ENCODE measurements at regions not wholly inside any gene's neighbourhood (a gene's known extent, or its start where the extent isn't known, plus 50 kb on each side); places are given as distances from the start of the nearest gene placed in this dataset.
A peak's percentile ranks its signal among the peaks of the same experiment; 100 is the strongest.
"Not testable (repeated sequence)": the region's sequence is repeated elsewhere in the genome, so short reads cannot be mapped to it uniquely, and the experiment has no call there.

GRCh38 chr7:113306302-113306701, 187.9 kb upstream of the SMIM30 start:
- no peak for DNase-seq

GRCh38 chr7:113304104-113304503, 185.8 kb upstream of the SMIM30 start:
- DNase-seq, result no peak

DNA sequence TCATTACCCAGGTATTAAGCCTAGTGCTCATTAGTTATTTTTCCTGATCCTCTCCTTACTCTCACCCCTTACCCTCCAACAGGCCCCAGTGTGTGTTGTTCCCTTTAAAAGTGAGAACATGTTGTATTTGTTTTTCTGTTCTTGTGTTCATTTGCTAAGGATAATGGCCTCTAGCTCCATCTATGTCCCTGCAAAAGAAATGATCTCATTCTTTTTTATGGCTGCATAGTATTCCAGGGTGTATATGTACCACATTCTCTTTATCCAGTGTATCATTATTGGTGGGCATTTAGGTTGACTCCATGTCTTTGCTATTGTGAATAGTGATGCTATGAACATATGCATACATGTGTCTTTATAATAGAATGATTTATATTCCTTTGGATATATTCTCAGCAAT, 185.0 kb upstream of the SMIM30 start:
- not testable (repeated sequence) for DNase-seq

DNA sequence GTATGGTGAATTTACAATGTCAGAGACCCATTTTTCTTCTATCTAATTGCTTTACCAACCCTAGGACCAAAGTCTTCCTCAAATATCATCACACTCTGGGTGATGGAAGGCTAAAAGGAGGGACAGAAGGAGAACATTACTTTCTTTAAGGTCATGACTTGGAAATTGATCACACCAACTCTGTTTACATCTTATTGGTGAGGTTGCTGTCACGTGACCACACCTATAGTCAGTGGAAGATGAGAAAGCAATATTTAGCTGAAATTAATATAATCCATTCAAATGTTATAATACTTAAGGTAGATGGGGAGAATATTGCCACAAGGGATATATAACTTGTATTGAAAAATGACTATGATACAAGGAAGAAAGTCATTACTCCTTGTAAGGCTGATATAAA, 183.6 kb upstream of the SMIM30 start:
- DNase-seq, result no peak

DNA sequence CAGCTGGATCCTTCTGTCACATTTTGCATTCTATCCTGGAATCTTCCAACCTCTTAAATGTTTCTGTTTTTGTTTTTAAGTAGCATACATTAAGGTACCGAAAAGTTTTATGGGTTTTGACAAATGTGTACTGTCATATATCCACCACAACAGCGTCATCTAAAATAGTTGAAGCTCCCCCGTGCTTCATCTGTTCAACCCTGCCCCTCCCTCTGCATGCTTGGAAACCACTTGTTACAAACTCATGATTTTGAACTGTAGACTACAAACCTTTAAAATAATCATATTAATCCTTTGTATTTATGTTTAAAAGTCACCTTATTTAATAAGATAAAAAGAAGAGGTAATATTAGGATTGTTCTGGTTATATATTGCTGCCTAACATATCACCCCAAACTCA, 182.8 kb upstream of the SMIM30 start:
- DNase-seq, result no peak

DNA sequence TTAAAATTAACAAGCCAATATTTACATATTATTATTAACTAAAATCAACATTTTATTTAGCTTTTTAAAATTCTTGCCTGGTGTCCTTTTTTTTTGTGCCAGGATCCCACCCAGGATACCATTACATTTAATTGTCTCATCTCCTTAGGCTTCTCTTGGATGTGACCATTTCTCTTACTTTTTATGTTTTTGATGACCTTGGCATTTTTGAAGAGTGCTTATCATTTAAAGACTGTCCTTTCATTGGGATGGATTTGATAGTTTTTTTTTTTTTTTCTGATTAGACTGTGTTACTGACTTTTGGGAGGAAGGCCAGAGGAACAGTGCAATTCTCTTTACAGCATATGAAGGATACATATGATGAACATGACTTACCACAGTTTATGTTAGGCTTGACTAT, 181.4 kb upstream of the SMIM30 start:
- no peak for DNase-seq

GRCh38 chr7:113298501-113298900, 180.1 kb upstream of the SMIM30 start:
- no peak for DNase-seq

DNA sequence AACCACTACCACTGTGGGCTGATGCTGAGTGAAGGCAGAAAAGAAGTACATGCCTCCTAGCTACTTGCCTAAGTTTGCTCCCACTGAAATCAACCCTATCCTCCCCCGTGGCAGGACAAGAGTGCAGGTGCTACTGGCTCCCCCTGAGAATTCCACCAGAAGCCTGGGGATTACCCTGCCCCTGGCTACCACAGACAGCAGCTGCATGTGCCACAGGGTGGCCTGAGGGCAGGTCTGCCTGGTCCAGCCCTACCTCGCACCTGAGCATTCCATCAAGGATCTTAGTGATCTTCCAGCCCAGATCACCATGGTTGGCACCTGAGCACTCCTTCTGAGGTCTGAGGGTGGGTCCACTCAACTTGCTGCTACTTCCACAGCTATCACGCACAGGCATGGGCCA, 176.4 kb upstream of the SMIM30 start:
- no peak for DNase-seq

GRCh38 chr7:113292105-113292504, 173.8 kb upstream of the SMIM30 start:
- no peak for DNase-seq

DNA sequence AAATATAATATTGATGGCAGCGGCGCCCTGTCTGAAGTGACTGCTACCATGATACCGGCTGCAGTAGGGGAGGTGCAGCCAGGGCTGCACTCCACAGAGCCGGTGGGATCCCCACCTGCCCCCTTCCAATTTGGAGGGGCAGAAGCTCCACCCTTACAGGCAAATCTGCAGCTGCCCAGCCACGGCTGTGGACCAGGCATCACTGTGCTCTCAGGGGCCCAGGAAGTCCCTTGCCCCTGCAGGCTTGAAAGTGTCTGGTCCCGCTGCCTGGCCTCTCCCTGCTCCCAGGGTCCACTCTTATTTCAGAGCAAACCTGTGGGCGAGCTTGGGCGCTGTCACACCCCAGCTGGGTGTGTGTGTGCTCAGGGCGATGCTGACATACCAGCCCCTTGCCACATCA, 172.7 kb upstream of the SMIM30 start:
- DNase-seq, result no peak

- DNase-seq, result peak in 3 of 56 donors; percentile 0 to 2 (median 2)
Observed at GRCh38 chr7:113289140-113289740, 170.9 kb upstream of the SMIM30 start.

GRCh38 chr7:113285411-113285810, 167.1 kb upstream of the SMIM30 start:
- no peak for DNase-seq

DNA sequence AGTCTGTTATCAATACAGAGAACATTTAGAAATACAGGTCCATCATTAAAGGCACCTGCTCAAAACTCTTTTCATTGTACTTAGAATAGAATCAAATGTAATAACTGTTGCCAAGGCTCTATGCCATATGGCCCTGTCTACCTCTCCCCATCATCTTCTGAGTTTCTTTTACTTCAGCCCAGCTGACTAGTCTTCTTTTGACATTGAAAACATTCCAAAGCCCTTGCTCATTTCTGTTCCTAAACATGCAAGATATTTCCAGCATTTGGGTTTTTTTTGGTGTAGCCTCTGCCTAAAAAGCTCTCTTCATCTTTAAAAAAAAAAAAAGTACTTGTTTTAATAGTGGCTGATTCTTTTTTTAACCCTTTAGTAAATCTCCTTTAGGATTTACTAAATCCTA, 165.5 kb upstream of the SMIM30 start:
- DNase-seq, result no peak

GRCh38 chr7:113282875-113283274, 164.5 kb upstream of the SMIM30 start:
- no peak for DNase-seq

DNA sequence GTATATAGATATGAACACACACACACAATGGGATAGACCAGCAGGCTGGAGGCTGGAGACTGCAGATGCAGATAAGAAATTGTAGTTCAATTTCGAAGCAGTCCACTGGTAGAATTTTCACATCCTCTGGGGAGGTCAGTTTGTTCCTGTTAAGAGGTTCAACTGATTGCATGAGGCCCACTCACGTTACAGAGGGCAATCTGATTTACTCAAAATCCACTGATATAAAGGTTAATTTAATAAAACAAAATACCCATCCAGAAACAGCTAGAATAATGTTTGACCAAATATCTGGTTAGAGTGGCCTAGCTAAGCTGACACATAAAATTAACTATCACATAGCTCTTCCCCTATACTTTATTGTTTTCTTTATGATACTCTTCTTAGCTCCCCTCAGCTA, 162.9 kb upstream of the SMIM30 start:
- DNase-seq, result no peak

GRCh38 chr7:113279256-113279655, 160.9 kb upstream of the SMIM30 start:
- no peak for DNase-seq

DNA sequence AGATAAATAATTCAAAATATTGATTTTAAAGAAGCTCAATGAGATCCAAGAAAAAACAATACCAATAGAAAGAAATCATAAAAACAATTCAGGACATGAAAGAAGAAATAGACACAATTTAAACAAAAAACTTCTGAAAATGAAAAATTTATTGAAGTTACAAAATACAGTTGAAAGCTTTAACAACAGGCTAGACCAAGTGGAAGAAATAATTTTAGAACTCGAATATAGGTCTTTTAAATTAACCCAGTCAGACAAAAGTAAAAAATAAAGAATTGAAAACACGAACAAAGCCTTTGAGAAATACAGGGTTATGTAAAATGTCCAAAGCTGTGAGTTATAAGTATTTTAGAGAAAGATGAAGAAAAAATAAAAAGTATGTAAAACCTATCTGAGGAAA, 152.4 kb upstream of the SMIM30 start:
- DNase-seq, result no peak

DNA sequence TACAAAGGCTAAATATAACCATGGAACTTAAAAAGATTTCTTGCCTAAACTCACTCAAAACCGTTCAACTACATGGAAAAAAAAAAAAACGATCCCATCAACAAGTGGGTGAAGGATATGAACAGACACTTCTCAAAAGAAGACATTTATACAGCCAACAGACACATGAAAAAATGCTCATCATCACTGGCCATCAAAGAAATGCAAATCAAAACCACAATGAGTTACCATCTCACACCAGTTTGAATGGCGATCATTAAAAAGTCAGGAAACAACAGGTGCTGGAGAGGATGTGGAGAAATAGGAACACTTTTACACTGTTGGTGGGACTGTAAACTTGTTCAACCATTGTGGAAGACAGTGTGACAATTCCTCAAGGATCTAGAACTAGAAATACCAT, 151.2 kb upstream of the SMIM30 start:
- not testable (repeated sequence) for DNase-seq

DNA sequence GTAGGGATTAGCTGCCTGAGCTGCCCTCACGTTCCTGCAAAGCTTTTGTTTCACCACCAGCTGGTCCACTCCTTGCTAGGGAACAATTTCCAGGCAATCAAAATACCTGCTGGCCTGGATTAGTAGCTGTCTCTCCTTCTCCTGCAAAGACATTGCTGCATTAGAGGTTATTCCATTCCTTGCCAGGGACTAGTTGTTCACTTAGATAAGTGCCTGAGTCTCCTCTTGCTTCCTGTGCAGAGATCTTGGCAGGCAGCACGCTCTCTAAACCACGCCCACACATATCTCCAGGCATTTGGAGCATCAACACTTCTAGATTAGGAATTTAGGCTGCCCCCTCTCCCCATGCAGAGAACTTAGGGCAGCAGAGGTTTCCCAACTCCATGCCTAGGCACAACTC, 150.4 kb upstream of the SMIM30 start:
- no peak for DNase-seq

DNA sequence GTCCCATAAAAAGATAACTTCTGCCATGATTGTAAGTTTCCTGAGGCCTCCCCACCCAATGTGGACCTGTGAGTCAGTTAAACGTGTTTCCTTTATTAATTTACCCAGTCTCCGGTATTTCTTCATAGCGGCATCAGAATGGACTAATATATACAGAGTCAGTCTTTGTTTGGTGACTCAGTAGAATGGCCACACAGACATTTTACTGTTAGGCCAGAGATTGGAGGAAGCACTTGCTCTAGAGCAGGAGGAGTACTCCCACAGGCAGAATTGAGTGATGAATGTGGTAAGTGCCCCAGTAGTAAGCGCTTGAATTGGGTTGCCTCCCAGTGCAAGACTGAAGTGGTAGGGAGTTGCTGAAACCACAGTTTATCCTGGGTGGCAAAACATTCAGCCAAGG, 149.5 kb upstream of the SMIM30 start:
- no peak for DNase-seq

DNA sequence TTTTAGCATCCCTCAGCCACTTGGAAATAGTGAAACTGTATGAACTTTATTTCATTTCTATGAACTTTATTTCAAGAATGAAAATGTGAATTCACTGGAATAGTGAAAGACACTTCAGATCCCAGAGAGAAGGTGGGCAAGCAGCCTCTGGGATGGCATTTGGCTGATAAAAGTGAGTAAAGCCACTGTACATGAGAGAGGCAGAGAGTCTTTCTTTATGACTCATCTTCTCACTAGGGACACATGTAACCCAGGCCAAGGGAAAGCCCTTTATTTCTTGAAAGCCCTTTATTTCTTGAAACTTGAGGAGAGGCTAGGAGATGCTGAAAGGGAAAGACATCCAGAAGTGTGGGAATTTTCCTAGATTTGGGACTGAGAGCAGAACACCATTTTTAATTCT, 148.9 kb upstream of the SMIM30 start:
- DNase-seq, result no peak

DNA sequence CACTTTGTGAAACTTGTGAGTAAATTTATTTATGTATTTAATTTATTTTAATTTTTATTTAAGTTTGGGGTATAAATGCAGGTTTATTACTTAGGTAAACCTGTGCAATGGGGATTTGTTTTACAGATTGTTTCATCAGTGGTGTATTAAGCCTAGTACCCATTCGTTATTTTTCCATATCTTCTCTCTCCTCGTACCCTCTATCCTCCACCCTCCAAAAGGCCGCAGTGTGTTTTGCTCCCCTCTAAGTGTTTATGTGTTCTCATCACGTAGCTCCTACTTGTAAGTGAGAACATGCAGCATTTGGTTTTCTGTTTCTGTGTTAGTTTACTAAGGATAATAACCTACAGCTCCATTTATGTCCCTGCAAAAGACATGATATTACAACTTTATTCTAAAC, 145.4 kb upstream of the SMIM30 start:
- no peak for DNase-seq

- DNase-seq, result not testable (repeated sequence)
Observed at GRCh38 chr7:113263215-113263742, 144.9 kb upstream of the SMIM30 start.

All from amygdala (tissue), 56 donors.